IMR-90 (cell line): ENCODE measurements at regions not wholly inside any gene's neighbourhood (a gene's known extent, or its start where the extent isn't known, plus 50 kb on each side); places are given as distances from the start of the nearest gene placed in this dataset.

ENCODE experiments used
- ATAC-seq: fragments of 200-7000 bp; cut with Tn5 transposase; 2 replicates; pipeline ENCODE4 v1.9.1; 2020; ENCODE audit warnings: low read depth, mild to moderate bottlenecking, moderate library complexity
- BruUV-seq: library from RNA; stranded (reverse); fragments of 400-500 nt; replicated peaks from 2 replicates; lab custom pipeline; 2021; lab: Mats Ljungman, UMichigan
- CTCF ChIA-PET: fragments of 300-600 bp; formaldehyde crosslinking; extraction: SDS; loops from one replicate; lab custom pipeline; 2021; ENCODE audit warnings: antibody characterized with exemption; lab: Yijun Ruan, JAX
- POLR2A ChIA-PET: fragments of 300-600 bp; sonication (Branson Sonifier 250); formaldehyde crosslinking; loops from one replicate; lab custom pipeline; 2022; ENCODE audit warnings: antibody characterized with exemption; ENCODE audit not compliant: unreplicated experiment; lab: Charles Lee
- DNase-seq: peaks from one replicate; pipeline ENCODE4 v3.0.0; 2013
- H2AFZ ChIP-seq: replicated peaks from 2 replicates; pipeline ENCODE3; 2013; ENCODE audit warnings: low read length, mild to moderate bottlenecking; ENCODE audit not compliant: poor library complexity
- H2AK5ac ChIP-seq: 2 replicates; pipeline ENCODE4 v1.6.1; 2013; ENCODE audit warnings: low read depth, low read length, inconsistent platforms
- H2AK9ac ChIP-seq: replicated peaks from 2 replicates; pipeline ENCODE3; 2013; ENCODE audit warnings: mild to moderate bottlenecking, low read depth, low read length, moderate library complexity; ENCODE audit not compliant: poor library complexity
- H2BK120ac ChIP-seq: 2 replicates; pipeline ENCODE4 v1.6.1; 2013; ENCODE audit warnings: low read depth, low read length, inconsistent platforms
- H2BK15ac ChIP-seq: 3 replicates; pipeline ENCODE4 v1.6.1; 2013; ENCODE audit warnings: low read depth, low read length, inconsistent platforms
- H2BK20ac ChIP-seq: 2 replicates; pipeline ENCODE4 v1.6.1; 2013; ENCODE audit warnings: low read depth, mild to moderate bottlenecking, inconsistent platforms, low read length, moderate library complexity
- H2BK5ac ChIP-seq: 2 replicates; pipeline ENCODE4 v1.6.1; 2013; ENCODE audit warnings: mild to moderate bottlenecking, low read depth, low read length, inconsistent platforms; ENCODE audit not compliant: poor library complexity, severe bottlenecking
- H3K14ac ChIP-seq: replicated peaks from 2 replicates; pipeline ENCODE4 v1.6.1; 2013; ENCODE audit warnings: low read depth, low read length, inconsistent platforms
- H3K18ac ChIP-seq: 2 replicates; pipeline ENCODE4 v1.6.1; 2013; ENCODE audit warnings: low read depth, low read length, control low read depth
- H3K23ac ChIP-seq: 2 replicates; pipeline ENCODE4 v1.6.1; 2013; ENCODE audit warnings: low read depth, low read length, inconsistent platforms
- H3K27ac ChIP-seq: 2 replicates; pipeline ENCODE4 v1.5.1; 2013; ENCODE audit warnings: mild to moderate bottlenecking, control low read depth, low read length; ENCODE audit not compliant: insufficient read depth
- H3K27me3 ChIP-seq: 2 replicates; pipeline ENCODE4 v1.6.1; 2013; ENCODE audit warnings: low read length; ENCODE audit not compliant: control insufficient read depth, insufficient read depth
- H3K36me3 ChIP-seq: 2 replicates; pipeline ENCODE4 v1.6.1; 2013; ENCODE audit warnings: low read length, mixed read lengths; ENCODE audit not compliant: control insufficient read depth, insufficient read depth
- H3K4ac ChIP-seq: 2 replicates; pipeline ENCODE4 v1.6.1; 2013; ENCODE audit warnings: low read depth, low read length, inconsistent platforms
- H3K4me1 ChIP-seq: 2 replicates; pipeline ENCODE4 v1.6.1; 2013; ENCODE audit warnings: low read length, mixed read lengths; ENCODE audit not compliant: control insufficient read depth, insufficient read depth
- H3K4me2 ChIP-seq: 2 replicates; pipeline ENCODE4 v1.6.1; 2013; ENCODE audit warnings: low read depth, mild to moderate bottlenecking, control low read depth, low read length, moderate library complexity
- H3K4me3 ChIP-seq: 2 replicates; pipeline ENCODE4 v1.5.1; 2013; ENCODE audit warnings: low read depth, mild to moderate bottlenecking, control low read depth, low read length, moderate library complexity; ENCODE audit not compliant: insufficient read depth
- H3K56ac ChIP-seq: 2 replicates; pipeline ENCODE4 v1.6.1; 2013; ENCODE audit warnings: low read length, inconsistent platforms; ENCODE audit not compliant: insufficient read depth; ENCODE audit errors: extremely low read depth
- H3K79me1 ChIP-seq, 2 experiments: 2 replicates each; pipeline ENCODE4 v1.6.1; 2013; ENCODE audit warnings: low read length in 2 of 2, inconsistent platforms in 1 of 2, low read depth in 1 of 2
- H3K9ac ChIP-seq: 2 replicates; pipeline ENCODE4 v1.6.1; 2013; ENCODE audit warnings: low read depth, low read length, control low read depth
- H3K9me1 ChIP-seq: 2 replicates; pipeline ENCODE4 v1.6.1; 2013; ENCODE audit warnings: low read length, inconsistent platforms; ENCODE audit not compliant: insufficient read depth
- H3K9me3 ChIP-seq: 2 replicates; pipeline ENCODE4 v1.6.1; 2013; ENCODE audit warnings: low read length; ENCODE audit not compliant: control insufficient read depth, insufficient read depth
- H4K20me1 ChIP-seq: 2 replicates; pipeline ENCODE4 v1.6.1; 2013; ENCODE audit warnings: low read length, inconsistent platforms; ENCODE audit not compliant: insufficient read depth
- H4K5ac ChIP-seq: 2 replicates; pipeline ENCODE4 v1.6.1; 2013; ENCODE audit warnings: mild to moderate bottlenecking, low read depth, low read length, control low read depth
- H4K8ac ChIP-seq, 2 experiments: 2 replicates each; pipeline ENCODE4 v1.6.1; 2013; ENCODE audit warnings: low read depth in 2 of 2, low read length in 2 of 2, control low read depth in 1 of 2, inconsistent platforms in 1 of 2
- H4K91ac ChIP-seq: 2 replicates; pipeline ENCODE4 v1.6.1; 2013; ENCODE audit warnings: low read depth, low read length, inconsistent platforms; ENCODE audit not compliant: insufficient read depth
- MXI1 ChIP-seq: IDR thresholded peaks from 2 replicates; pipeline ENCODE4 v1.6.1; 2012; ENCODE audit warnings: low read depth, mild to moderate bottlenecking, low read length, moderate library complexity, borderline replicate concordance
- RFX5 ChIP-seq: IDR thresholded peaks from 2 replicates; pipeline ENCODE4 v1.8.0; 2012; ENCODE audit warnings: low read depth, mild to moderate bottlenecking, low read length, moderate library complexity
- WGBS, 2 experiments: methylation state at CpG; one replicate each; pipeline versions ENCODE4 v1.1.5 to v1.1.7; 2013; ENCODE audit warnings: missing lambda C conversion rate in 2 of 2; ENCODE audit not compliant: insufficient read length in 1 of 2; ENCODE audit errors: extremely low coverage in 2 of 2; 5-methylcytosine and 5-hydroxymethylcytosine counted together
- dilution Hi-C: fragments of 300-500 bp; cut with HindIII; formaldehyde crosslinking; loops from one replicate; pipeline ENCODE4 v1.14.3; 2018; ENCODE audit warnings: low sequenced_read_pairs; ENCODE audit not compliant: unreplicated experiment
- in situ Hi-C: fragments of 300-500 bp; cut with MboI; formaldehyde crosslinking; loops from 3 replicates; pipeline ENCODE4 v1.14.3; 2019; ENCODE audit warnings: low sequenced_read_pairs, inconsistent platforms, mixed read lengths
- intact Hi-C: fragments of 100-400 bp; cut with micrococcal nuclease; formaldehyde crosslinking; loops from 2 replicates; pipeline ENCODE4 v1.10.0; 2022

GRCh38 chr16:63462316-63462715 lies 1426.1 kb upstream of the CDH8 start:
- ATAC-seq: no peak
- Histone ChIP-seq H3K14ac (no peak overlapping the region), H2BK20ac (no peak overlapping the region), H4K91ac (no peak overlapping the region), H3K23ac (no peak overlapping the region), H2AK5ac (no peak overlapping the region), H3K4me1 (no peaks in the 10 kb centered on the region), H2BK5ac (no peak overlapping the region), H3K18ac (no peak overlapping the region), H2BK15ac (no peak overlapping the region), H3K79me1 (no peaks in the 10 kb centered on the region), H2BK120ac (no peak overlapping the region), H4K8ac (no peak overlapping the region), H2AK9ac (no peak overlapping the region), H3K36me3 (no peaks in the 10 kb centered on the region), H3K4me2 (no peak overlapping the region), H3K4me3 (no peak overlapping the region), H3K9me1 (no peaks in the 10 kb centered on the region), H4K20me1 (no peaks in the 10 kb centered on the region), H3K56ac (no peak overlapping the region), H4K5ac (no peak overlapping the region), H3K4ac (no peak overlapping the region), H2AFZ (no peak overlapping the region), H3K27me3 (no peaks in the 10 kb centered on the region), H3K9ac (no peak overlapping the region), H3K9me3 (no peaks in the 10 kb centered on the region), H3K27ac (no peak overlapping the region)
- BruUV-seq: no TSS peak
- dilution Hi-C loops (no loop called here), in situ Hi-C loops (no loop called here), intact Hi-C loops (no loop called here)
- CTCF ChIA-PET: interaction anchor here (1.1 kb wide), 1 partner anchor 16 kb away, joined by 3 read pairs; no protein-coding TSS in a partner anchor
- POLR2A ChIA-PET: no interaction called here
- TF ChIP-seq MXI1 (no peak), RFX5 (no peak)
- no peak for DNase-seq
- no CpG with 5 or more reads among the region's 1 CpG for WGBS, 2 experiments
